Neural cell (in vitro differentiated cells): ENCODE measurements at regions not wholly inside any gene's neighbourhood (a gene's known extent, or its start where the extent isn't known, plus 50 kb on each side); places are given as distances from the start of the nearest gene placed in this dataset.

Source experiments
- EZH2 ChIP-seq: fragments of 200-600, 300-800 bp; shearing (Covaris generic), sonication (generic); IDR thresholded peaks from 2 replicates; pipeline ENCODE4 v1.6.1; 2014; ENCODE audit warnings: antibody characterized with exemption, low read length, borderline replicate concordance, mild to moderate bottlenecking; ENCODE audit not compliant: insufficient read depth, poor library complexity, severe bottlenecking
- TF ChIP-seq, protein P1 (sequence below): fragments of 450-650 bp; IDR thresholded peaks from 2 replicates; pipeline ENCODE4 v1.5.1; 2014; ENCODE audit warnings: antibody characterized with exemption, mild to moderate bottlenecking, moderate library complexity; ENCODE audit not compliant: poor library complexity, severe bottlenecking

DNA sequence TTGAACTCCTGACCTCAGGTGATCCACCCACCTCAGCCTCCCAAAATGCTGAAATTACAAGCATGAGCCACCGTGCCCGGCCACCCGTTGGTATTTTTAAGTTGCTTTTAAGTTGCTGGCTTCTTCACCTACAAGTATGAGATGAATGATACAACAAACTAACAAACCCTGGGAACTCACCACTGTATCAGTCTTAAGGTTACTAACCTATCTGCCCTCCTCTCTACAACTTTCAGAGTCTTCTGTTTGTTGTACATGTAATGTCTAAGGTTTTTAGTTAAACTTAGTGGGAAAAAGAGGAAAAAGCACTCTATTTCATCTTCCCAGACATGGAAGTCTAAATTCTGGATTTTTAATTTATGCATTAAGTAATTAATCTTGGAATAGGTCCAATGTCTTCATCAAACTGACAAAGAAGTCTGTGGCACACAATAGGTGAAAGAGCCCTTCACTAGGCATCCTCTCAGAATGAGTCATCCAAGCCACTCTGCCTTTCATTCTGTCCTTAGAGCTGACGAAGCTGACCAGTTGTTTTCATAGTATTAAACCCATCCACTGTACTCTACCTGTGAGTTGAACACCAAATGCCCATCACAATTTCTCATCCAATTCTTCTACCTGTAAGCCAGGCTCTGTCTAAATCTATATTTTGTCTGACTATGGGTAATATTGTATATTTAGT, 936.1 kb downstream of the TUSC7 start:
- no peak for TF ChIP-seq EZH2
- TF ChIP-seq, protein P1, sequence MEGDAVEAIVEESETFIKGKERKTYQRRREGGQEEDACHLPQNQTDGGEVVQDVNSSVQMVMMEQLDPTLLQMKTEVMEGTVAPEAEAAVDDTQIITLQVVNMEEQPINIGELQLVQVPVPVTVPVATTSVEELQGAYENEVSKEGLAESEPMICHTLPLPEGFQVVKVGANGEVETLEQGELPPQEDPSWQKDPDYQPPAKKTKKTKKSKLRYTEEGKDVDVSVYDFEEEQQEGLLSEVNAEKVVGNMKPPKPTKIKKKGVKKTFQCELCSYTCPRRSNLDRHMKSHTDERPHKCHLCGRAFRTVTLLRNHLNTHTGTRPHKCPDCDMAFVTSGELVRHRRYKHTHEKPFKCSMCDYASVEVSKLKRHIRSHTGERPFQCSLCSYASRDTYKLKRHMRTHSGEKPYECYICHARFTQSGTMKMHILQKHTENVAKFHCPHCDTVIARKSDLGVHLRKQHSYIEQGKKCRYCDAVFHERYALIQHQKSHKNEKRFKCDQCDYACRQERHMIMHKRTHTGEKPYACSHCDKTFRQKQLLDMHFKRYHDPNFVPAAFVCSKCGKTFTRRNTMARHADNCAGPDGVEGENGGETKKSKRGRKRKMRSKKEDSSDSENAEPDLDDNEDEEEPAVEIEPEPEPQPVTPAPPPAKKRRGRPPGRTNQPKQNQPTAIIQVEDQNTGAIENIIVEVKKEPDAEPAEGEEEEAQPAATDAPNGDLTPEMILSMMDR = no peak
